Astrocyte (in vitro differentiated cells and primary cell): ENCODE measurements at regions not wholly inside any gene's neighbourhood (a gene's known extent, or its start where the extent isn't known, plus 50 kb on each side); places are given as distances from the start of the nearest gene placed in this dataset.

ENCODE experiments used
- DNase-seq: peaks from one replicate; pipeline ENCODE4 v3.0.0-alpha.2; 2010; ENCODE audit warnings: low read depth
- FAIRE-seq: peaks from 2 replicates; lab custom pipeline; 2011; peaks lifted over from hg19 to GRCh38; lab: Jason Lieb, UNC
- H2AFZ ChIP-seq: 2 replicates; pipeline ENCODE4 v1.6.0; 2012; ENCODE audit warnings: low read depth, low read length, inconsistent platforms
- H3K27ac ChIP-seq: 2 replicates; pipeline ENCODE4 v1.5.1; 2011; ENCODE audit warnings: low read depth, low read length, inconsistent platforms
- H3K27me3 ChIP-seq: 2 replicates; pipeline ENCODE4 v1.6.0; 2011; ENCODE audit warnings: low read length, inconsistent platforms; ENCODE audit not compliant: insufficient read depth
- H3K36me3 ChIP-seq: 2 replicates; pipeline ENCODE4 v1.5.1; 2011; ENCODE audit warnings: low read length, inconsistent platforms; ENCODE audit not compliant: insufficient read depth
- H3K4me1 ChIP-seq: 2 replicates; pipeline ENCODE4 v1.5.1; 2011; ENCODE audit warnings: low read length, inconsistent platforms; ENCODE audit not compliant: insufficient read depth
- H3K4me2 ChIP-seq: 2 replicates; pipeline ENCODE4 v1.6.0; 2012; ENCODE audit warnings: low read length, inconsistent platforms
- H3K4me3 ChIP-seq: 2 replicates; pipeline ENCODE4 v1.5.1; 2011; ENCODE audit warnings: low read depth, mild to moderate bottlenecking, low read length, inconsistent platforms; ENCODE audit not compliant: insufficient read depth
- H3K79me2 ChIP-seq: 2 replicates; pipeline ENCODE4 v1.6.0; 2012; ENCODE audit warnings: mild to moderate bottlenecking, low read length, inconsistent platforms; ENCODE audit not compliant: insufficient read depth
- H3K9ac ChIP-seq: 2 replicates; pipeline ENCODE4 v1.6.0; 2012; ENCODE audit warnings: mild to moderate bottlenecking, low read length, inconsistent platforms
- H3K9me3 ChIP-seq: 2 replicates; pipeline ENCODE4 v1.5.1; 2012; ENCODE audit warnings: low read depth, mild to moderate bottlenecking, low read length, inconsistent platforms; ENCODE audit not compliant: insufficient read depth
- H4K20me1 ChIP-seq: 2 replicates; pipeline ENCODE4 v1.6.0; 2012; ENCODE audit warnings: low read length, inconsistent platforms; ENCODE audit not compliant: insufficient read depth
- H3K27ac Mint-ChIP-seq: one replicate; pipeline ENCODE4 v1.8.0; 2021; ENCODE audit warnings: mild to moderate bottlenecking, mixed read lengths; ENCODE audit not compliant: unreplicated experiment
- H3K27me3 Mint-ChIP-seq: one replicate; pipeline ENCODE4 v1.8.0; 2021; ENCODE audit warnings: low read depth, mixed read lengths; ENCODE audit not compliant: unreplicated experiment
- H3K36me3 Mint-ChIP-seq: one replicate; pipeline ENCODE4 v1.8.0; 2021; ENCODE audit warnings: low read depth, mixed read lengths; ENCODE audit not compliant: unreplicated experiment
- H3K4me1 Mint-ChIP-seq: one replicate; pipeline ENCODE4 v1.8.0; 2021; ENCODE audit warnings: low read depth, mixed read lengths; ENCODE audit not compliant: unreplicated experiment
- H3K4me3 Mint-ChIP-seq: one replicate; pipeline ENCODE4 v1.8.0; 2021; ENCODE audit warnings: mild to moderate bottlenecking, moderate library complexity, mixed read lengths; ENCODE audit not compliant: unreplicated experiment
- H3K9me3 Mint-ChIP-seq: one replicate; pipeline ENCODE4 v1.8.0; 2021; ENCODE audit warnings: mild to moderate bottlenecking, mixed read lengths; ENCODE audit not compliant: unreplicated experiment
- CTCF ChIP-seq: IDR thresholded peaks from 2 replicates; pipeline ENCODE4 v1.5.1; 2011; ENCODE audit warnings: low read depth, mild to moderate bottlenecking, inconsistent platforms, low read length, moderate library complexity; ENCODE audit not compliant: insufficient read depth
- EZH2 ChIP-seq: IDR thresholded peaks from 2 replicates; pipeline ENCODE4 v1.6.1; 2012; ENCODE audit warnings: mild to moderate bottlenecking, low read length, inconsistent platforms; ENCODE audit not compliant: insufficient read depth

DNA sequence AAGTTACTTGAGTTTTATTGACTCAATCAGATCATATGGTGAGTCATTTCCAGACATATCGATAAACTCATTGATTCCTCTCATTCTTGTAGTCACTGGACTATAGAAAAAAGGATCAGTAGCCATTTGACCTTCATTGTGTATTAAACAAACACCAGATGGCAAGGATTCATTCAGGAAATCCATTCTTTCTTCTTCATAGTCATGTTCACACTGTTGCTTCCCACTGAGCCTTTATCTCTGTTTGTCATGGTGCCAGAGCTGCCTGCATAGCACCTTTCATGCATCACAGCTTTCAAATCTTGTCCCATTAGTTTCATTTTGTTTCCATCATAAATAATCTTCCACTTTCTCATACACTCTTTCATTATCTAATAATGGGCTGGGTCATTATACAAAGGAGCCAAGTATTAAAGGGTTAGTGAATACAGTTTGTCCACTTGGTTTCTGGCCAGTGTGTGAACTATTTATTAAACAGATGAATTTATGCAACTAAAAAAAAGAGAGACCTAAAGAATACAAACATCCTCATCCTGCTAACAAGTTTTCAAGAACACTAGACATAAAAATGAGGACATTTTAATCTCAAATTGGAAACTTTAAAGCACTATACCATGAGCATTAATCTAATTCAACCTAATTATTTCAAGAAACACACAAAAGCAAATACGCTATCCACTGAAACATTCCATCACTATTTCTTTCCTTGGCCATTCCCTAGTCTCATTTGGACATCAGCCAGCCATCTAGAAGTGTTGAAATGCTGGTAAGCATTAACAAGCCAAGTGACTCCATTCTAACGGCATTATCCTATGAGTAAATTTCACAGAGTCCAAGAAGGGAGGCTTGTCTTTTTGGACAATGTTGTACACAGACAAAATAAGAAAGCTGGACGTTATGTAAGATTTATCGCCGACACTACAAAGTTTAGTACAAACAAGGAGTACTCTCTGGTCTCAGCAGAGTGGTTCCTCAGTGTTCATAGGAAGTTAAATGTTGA lies 476.5 kb downstream of the FOXG1 start:
- no peaks in the 10 kb centered on the region for H3K27me3 ChIP-seq
- H4K20me1 ChIP-seq, result no peaks in the 10 kb centered on the region
- H3K4me1 ChIP-seq, result peaks cover 31% of the 10 kb centered on the region
- DNase-seq (peak; percentile 79), FAIRE-seq (peak; percentile 72)
- Mint-ChIP-seq H3K27me3 (no peaks in the 10 kb centered on the region), H3K36me3 (no peaks in the 10 kb centered on the region), H3K4me1 (no peaks in the 10 kb centered on the region), H3K9me3 (no peaks in the 10 kb centered on the region), H3K4me3 (no peak overlapping the region), H3K27ac (no peak overlapping the region)
- H2AFZ ChIP-seq, result peak overlapping the region; percentile 70
- H3K9me3 ChIP-seq, result no peaks in the 10 kb centered on the region
- peak overlapping the region; percentile 25 for H3K9ac ChIP-seq
- no peak for TF ChIP-seq EZH2
- TF ChIP-seq CTCF, result no peak
- H3K4me3 ChIP-seq, result no peak overlapping the region
- no peaks in the 10 kb centered on the region for H3K79me2 ChIP-seq
- no peaks in the 10 kb centered on the region for H3K36me3 ChIP-seq
- peak overlapping the region; percentile 37 for H3K27ac ChIP-seq
- peak overlapping the region; percentile 73 for H3K4me2 ChIP-seq

GRCh38 chr14:29255692-29256091 lies 489.1 kb downstream of the FOXG1 start:
- FAIRE-seq, result no peak
- Histone ChIP-seq H2AFZ (no peak overlapping the region), H3K9ac (no peak overlapping the region), H3K27me3 (no peaks in the 10 kb centered on the region), H4K20me1 (no peaks in the 10 kb centered on the region), H3K36me3 (no peaks in the 10 kb centered on the region), H3K79me2 (no peaks in the 10 kb centered on the region), H3K4me1 (no peaks in the 10 kb centered on the region), H3K4me3 (no peak overlapping the region), H3K27ac (no peak overlapping the region), H3K4me2 (no peak overlapping the region), H3K9me3 (peaks cover 6% of the 10 kb centered on the region)
- Mint-ChIP-seq H3K9me3 (no peaks in the 10 kb centered on the region), H3K4me1 (no peaks in the 10 kb centered on the region), H3K36me3 (no peaks in the 10 kb centered on the region), H3K4me3 (no peak overlapping the region), H3K27ac (no peak overlapping the region), H3K27me3 (no peaks in the 10 kb centered on the region)
- no peak for DNase-seq
- TF ChIP-seq CTCF (no peak), EZH2 (no peak)

DNA sequence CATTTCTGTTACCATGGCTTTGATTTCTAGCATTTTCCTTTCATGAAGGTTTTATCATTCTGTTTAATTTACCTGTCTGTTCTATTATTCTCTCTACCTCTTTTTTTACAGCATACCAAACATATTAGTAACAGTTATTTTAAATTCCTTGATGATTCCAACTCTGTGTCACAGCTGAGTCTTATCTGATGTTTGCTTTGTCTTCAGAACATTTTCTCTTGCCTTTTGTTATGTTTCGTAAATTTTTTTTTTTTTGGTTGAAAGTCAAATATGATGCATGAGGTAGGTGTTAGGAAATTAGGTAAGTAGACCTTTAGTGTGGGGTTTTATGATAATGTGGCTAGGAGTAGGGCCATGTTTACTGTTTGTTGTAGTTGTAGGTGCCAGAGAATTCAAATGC lies 496.4 kb downstream of the FOXG1 start:
- no peak overlapping the region for H3K4me3 Mint-ChIP-seq

More for the DNA sequence above, 496.4 kb downstream of the FOXG1 start:
- Histone ChIP-seq H3K79me2 (no peaks in the 10 kb centered on the region), H3K27me3 (no peaks in the 10 kb centered on the region), H3K27ac (no peak overlapping the region), H3K9me3 (no peaks in the 10 kb centered on the region), H3K4me3 (no peak overlapping the region), H4K20me1 (no peaks in the 10 kb centered on the region), H3K4me2 (peak overlapping the region; percentile 17), H3K4me1 (peaks cover 7% of the 10 kb centered on the region), H3K9ac (no peak overlapping the region), H3K36me3 (no peaks in the 10 kb centered on the region), H2AFZ (no peak overlapping the region)
- FAIRE-seq (no peak), DNase-seq (peak; percentile 46)
- Mint-ChIP-seq H3K27me3 (no peaks in the 10 kb centered on the region), H3K4me1 (peaks cover 6% of the 10 kb centered on the region), H3K27ac (no peak overlapping the region), H3K36me3 (no peaks in the 10 kb centered on the region), H3K9me3 (no peaks in the 10 kb centered on the region)
- TF ChIP-seq EZH2 (no peak), CTCF (no peak)
